PC-9 (cell line): ENCODE measurements at regions not wholly inside any gene's neighbourhood (a gene's known extent, or its start where the extent isn't known, plus 50 kb on each side); places are given as distances from the start of the nearest gene placed in this dataset.

Experiments
- EZH2 ChIP-seq: fragments of 200-600 bp; sonication (generic); IDR thresholded peaks from 2 replicates; pipeline ENCODE4 v1.8.0; 2017; ENCODE audit warnings: antibody characterized with exemption, low read depth
- TF ChIP-seq, protein P1 (sequence below): fragments of 200-600 bp; sonication (generic); conservative IDR thresholded peaks from 2 replicates; pipeline ENCODE4 v1.6.1; 2017; ENCODE audit warnings: mixed run types, antibody characterized with exemption, mild to moderate bottlenecking, moderate library complexity

DNA sequence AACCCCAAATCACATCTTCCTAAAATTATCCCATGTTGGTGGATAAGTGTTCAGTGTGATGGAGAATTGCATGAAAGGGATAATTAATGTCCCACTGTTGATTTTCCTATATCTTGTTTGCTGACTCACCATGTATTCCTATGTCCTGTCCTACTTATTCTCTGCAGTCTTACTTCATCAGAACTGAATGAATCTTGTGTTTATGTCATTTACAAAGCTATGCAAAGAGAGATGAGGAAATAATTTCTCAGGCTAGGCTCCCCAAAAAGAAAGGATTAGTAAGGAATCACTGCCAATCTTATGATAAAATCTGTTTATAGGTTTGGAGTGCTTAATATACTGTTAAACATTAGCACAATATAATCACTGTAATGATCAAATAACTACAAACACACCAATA is 360.8 kb downstream of the CRPPA start:
- TF ChIP-seq, protein P1, sequence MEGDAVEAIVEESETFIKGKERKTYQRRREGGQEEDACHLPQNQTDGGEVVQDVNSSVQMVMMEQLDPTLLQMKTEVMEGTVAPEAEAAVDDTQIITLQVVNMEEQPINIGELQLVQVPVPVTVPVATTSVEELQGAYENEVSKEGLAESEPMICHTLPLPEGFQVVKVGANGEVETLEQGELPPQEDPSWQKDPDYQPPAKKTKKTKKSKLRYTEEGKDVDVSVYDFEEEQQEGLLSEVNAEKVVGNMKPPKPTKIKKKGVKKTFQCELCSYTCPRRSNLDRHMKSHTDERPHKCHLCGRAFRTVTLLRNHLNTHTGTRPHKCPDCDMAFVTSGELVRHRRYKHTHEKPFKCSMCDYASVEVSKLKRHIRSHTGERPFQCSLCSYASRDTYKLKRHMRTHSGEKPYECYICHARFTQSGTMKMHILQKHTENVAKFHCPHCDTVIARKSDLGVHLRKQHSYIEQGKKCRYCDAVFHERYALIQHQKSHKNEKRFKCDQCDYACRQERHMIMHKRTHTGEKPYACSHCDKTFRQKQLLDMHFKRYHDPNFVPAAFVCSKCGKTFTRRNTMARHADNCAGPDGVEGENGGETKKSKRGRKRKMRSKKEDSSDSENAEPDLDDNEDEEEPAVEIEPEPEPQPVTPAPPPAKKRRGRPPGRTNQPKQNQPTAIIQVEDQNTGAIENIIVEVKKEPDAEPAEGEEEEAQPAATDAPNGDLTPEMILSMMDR, result no peak
- TF ChIP-seq EZH2, result no peak
